Neural cell (in vitro differentiated cells): ENCODE measurements at regions not wholly inside any gene's neighbourhood (a gene's known extent, or its start where the extent isn't known, plus 50 kb on each side); places are given as distances from the start of the nearest gene placed in this dataset.

Experiments
- H2AFZ ChIP-seq: fragments of 200-600, 300-800 bp; sonication (generic), shearing (Covaris generic); 2 replicates; pipeline ENCODE4 v1.6.0; 2014; ENCODE audit warnings: low read depth, mild to moderate bottlenecking, antibody characterized with exemption, low read length, moderate library complexity
- H3F3A ChIP-seq: fragments of 200-600 bp; shearing (Covaris generic); 2 replicates; pipeline ENCODE4 v1.6.1; 2016; ENCODE audit warnings: mild to moderate bottlenecking, moderate library complexity, mixed read lengths, antibody characterized with exemption, low read length; ENCODE audit not compliant: insufficient read depth, poor library complexity, severe bottlenecking
- H3K27ac ChIP-seq: fragments of 200-600, 300-800 bp; sonication (generic), shearing (Covaris generic); 2 replicates; pipeline ENCODE4 v1.5.1; 2014; ENCODE audit warnings: mild to moderate bottlenecking, low read length, moderate library complexity
- H3K27me3 ChIP-seq: fragments of 300-800, 200-600 bp; sonication (generic), shearing (Covaris generic); 2 replicates; pipeline ENCODE4 v1.6.0; 2014; ENCODE audit warnings: mild to moderate bottlenecking, low read depth, low read length, moderate library complexity; ENCODE audit not compliant: insufficient read depth
- H3K36me3 ChIP-seq: fragments of 300-800, 200-600 bp; sonication (generic), shearing (Covaris generic); 2 replicates; pipeline ENCODE4 v1.5.1; 2014; ENCODE audit warnings: mild to moderate bottlenecking, antibody characterized with exemption, low read length, moderate library complexity; ENCODE audit not compliant: insufficient read depth
- H3K4me2 ChIP-seq: fragments of 300-800, 200-600 bp; sonication (generic), shearing (Covaris generic); 2 replicates; pipeline ENCODE4 v1.6.0; 2014; ENCODE audit warnings: mild to moderate bottlenecking, low read length
- H3K4me3 ChIP-seq: fragments of 300-800, 200-600 bp; sonication (generic), shearing (Covaris generic); 2 replicates; pipeline ENCODE4 v1.5.1; 2014; ENCODE audit warnings: mild to moderate bottlenecking, low read length, moderate library complexity
- H3K79me2 ChIP-seq: fragments of 200-600 bp; shearing (Covaris generic); replicated peaks from 2 replicates; pipeline ENCODE4 v1.6.0; 2014; ENCODE audit warnings: mild to moderate bottlenecking, low read length, moderate library complexity; ENCODE audit not compliant: insufficient read depth
- H3K9ac ChIP-seq: fragments of 300-800, 200-600 bp; sonication (generic), shearing (Covaris generic); 2 replicates; pipeline ENCODE4 v1.6.1; 2016; ENCODE audit warnings: mild to moderate bottlenecking, low read length, mixed read lengths
- H3K9me2 ChIP-seq: fragments of 200-600 bp; shearing (Covaris generic); 2 replicates; pipeline ENCODE4 v1.6.1; 2016; ENCODE audit warnings: mild to moderate bottlenecking, low read length, mixed read lengths; ENCODE audit not compliant: insufficient read depth
- H3K9me3 ChIP-seq: fragments of 200-600, 300-800 bp; sonication (generic), shearing (Covaris generic); 2 replicates; pipeline ENCODE4 v1.6.1; 2016; ENCODE audit warnings: mild to moderate bottlenecking, mixed run types, low read length, moderate library complexity, mixed read lengths
- H4K20me1 ChIP-seq: fragments of 200-600 bp; shearing (Covaris generic); 2 replicates; pipeline ENCODE4 v1.6.1; 2016; ENCODE audit warnings: mild to moderate bottlenecking, mixed run types; ENCODE audit not compliant: insufficient read depth
- CTCF ChIP-seq: fragments of 450-650 bp; IDR thresholded peaks from 2 replicates; pipeline ENCODE4 v1.5.1; 2014; ENCODE audit warnings: antibody characterized with exemption, mild to moderate bottlenecking, moderate library complexity; ENCODE audit not compliant: poor library complexity, severe bottlenecking
- EP300 ChIP-seq: fragments of 450-650 bp; conservative IDR thresholded peaks from 2 replicates; pipeline ENCODE4 v1.6.1; 2014; ENCODE audit warnings: antibody characterized with exemption, mild to moderate bottlenecking, moderate library complexity; ENCODE audit not compliant: poor library complexity, severe bottlenecking
- EZH2 ChIP-seq: fragments of 200-600, 300-800 bp; shearing (Covaris generic), sonication (generic); IDR thresholded peaks from 2 replicates; pipeline ENCODE4 v1.6.1; 2014; ENCODE audit warnings: antibody characterized with exemption, low read length, borderline replicate concordance, mild to moderate bottlenecking; ENCODE audit not compliant: insufficient read depth, poor library complexity, severe bottlenecking
- MXI1 ChIP-seq: fragments of 450-650 bp; conservative IDR thresholded peaks from 2 replicates; pipeline ENCODE4 v1.6.1; 2014; ENCODE audit warnings: antibody characterized with exemption, mild to moderate bottlenecking; ENCODE audit not compliant: poor library complexity, severe bottlenecking
- POLR2AphosphoS5 ChIP-seq: IDR thresholded peaks from 2 replicates; pipeline ENCODE4 v1.6.1; 2012
- RAD21 ChIP-seq: fragments of 450-650 bp; conservative IDR thresholded peaks from 2 replicates; pipeline ENCODE4 v1.6.1; 2014; ENCODE audit warnings: antibody characterized with exemption, mild to moderate bottlenecking, moderate library complexity
- REST ChIP-seq: IDR thresholded peaks from 2 replicates; pipeline ENCODE4 v1.6.1; 2012; ENCODE audit warnings: borderline replicate concordance
- SMC3 ChIP-seq: fragments of 450-650 bp; conservative IDR thresholded peaks from 2 replicates; pipeline ENCODE4 v1.6.1; 2014; ENCODE audit warnings: antibody characterized with exemption, mild to moderate bottlenecking, moderate library complexity; ENCODE audit not compliant: poor library complexity
- TAF1 ChIP-seq: IDR thresholded peaks from 2 replicates; pipeline ENCODE4 v1.6.1; 2012; ENCODE audit warnings: low read depth

- Histone ChIP-seq H3K9ac (no peak overlapping the region), H3K9me3 (no peaks in the 10 kb centered on the region), H2AFZ (no peak overlapping the region), H3F3A (no peaks in the 10 kb centered on the region), H3K79me2 (no peaks in the 10 kb centered on the region), H3K4me2 (no peak overlapping the region), H3K27me3 (no peaks in the 10 kb centered on the region), H3K9me2 (no peaks in the 10 kb centered on the region), H3K4me3 (no peak overlapping the region), H4K20me1 (no peaks in the 10 kb centered on the region), H3K36me3 (no peaks in the 10 kb centered on the region), H3K27ac (no peak overlapping the region)
- no peak for TF ChIP-seq TAF1
- TF ChIP-seq SMC3 = no peak
- no peak for TF ChIP-seq EZH2
- no peak for TF ChIP-seq EP300
- no peak for TF ChIP-seq POLR2AphosphoS5
- TF ChIP-seq REST = no peak
- no peak for TF ChIP-seq MXI1
- no peak for TF ChIP-seq RAD21
- no peak for TF ChIP-seq CTCF
These were observed 318.9 kb upstream of the HS6ST1 start for GRCh38 chr2:128637481-128638155.

GRCh38 chr2:128638341-128639119 is 319.9 kb upstream of the HS6ST1 start:
- Histone ChIP-seq H3K27ac (peak overlapping the region; percentile 52), H2AFZ (no peak overlapping the region), H3K79me2 (no peaks in the 10 kb centered on the region), H3K9me3 (no peaks in the 10 kb centered on the region), H3K4me2 (no peak overlapping the region), H3K36me3 (no peaks in the 10 kb centered on the region), H3K27me3 (no peaks in the 10 kb centered on the region), H3K4me3 (no peak overlapping the region), H3K9me2 (no peaks in the 10 kb centered on the region), H3K9ac (no peak overlapping the region), H3F3A (no peaks in the 10 kb centered on the region), H4K20me1 (no peaks in the 10 kb centered on the region)
- TF ChIP-seq CTCF (no peak), MXI1 (no peak), RAD21 (peak; percentile 14), POLR2AphosphoS5 (no peak), REST (no peak)
